Liver (tissue), 8 donors: ENCODE measurements at regions not wholly inside any gene's neighbourhood (a gene's known extent, or its start where the extent isn't known, plus 50 kb on each side); places are given as distances from the start of the nearest gene placed in this dataset.

ENCODE experiments used
- DNase-seq: peaks from one replicate; pipeline ENCODE4 v3.0.0-alpha.2; 2017; ENCODE audit warnings: low spot score
- H3K27ac ChIP-seq, 2 donors: one replicate each; pipeline ENCODE4 v1.7.0; 2013; ENCODE audit warnings: inconsistent platforms in 2 of 2, low read length in 2 of 2, control low read depth in 1 of 2, low read depth in 1 of 2, mild to moderate bottlenecking in 1 of 2
- H3K27me3 ChIP-seq, 4 donors: one replicate each; pipeline versions ENCODE4 v1.6.1 to v1.7.0; 2013; ENCODE audit warnings: low read length in 3 of 4, inconsistent platforms in 1 of 4, mild to moderate bottlenecking in 1 of 4, moderate library complexity in 1 of 4; ENCODE audit not compliant: control insufficient read depth in 4 of 4, insufficient read depth in 4 of 4
- H3K36me3 ChIP-seq, 4 donors: one replicate each; pipeline versions ENCODE4 v1.6.1 to v1.7.0; 2013; ENCODE audit warnings: low read length in 3 of 4, mild to moderate bottlenecking in 3 of 4, low read depth in 1 of 4, moderate library complexity in 1 of 4; ENCODE audit not compliant: control insufficient read depth in 4 of 4, insufficient read depth in 3 of 4
- H3K4me1 ChIP-seq, 4 donors: one replicate each; pipeline versions ENCODE4 v1.6.1 to v1.7.0; 2013; ENCODE audit warnings: low read length in 3 of 4, mild to moderate bottlenecking in 3 of 4, moderate library complexity in 1 of 4; ENCODE audit not compliant: control insufficient read depth in 4 of 4, insufficient read depth in 4 of 4
- H3K4me3 ChIP-seq, 3 donors: one replicate each; pipeline versions ENCODE4 v1.6.1 to v1.7.0; 2013; ENCODE audit warnings: low read length in 3 of 3, control low read depth in 1 of 3, low read depth in 1 of 3, mild to moderate bottlenecking in 1 of 3
- H3K9ac ChIP-seq, 2 donors: one replicate each; pipeline ENCODE4 v1.7.0; 2013; ENCODE audit warnings: low read length in 2 of 2, mild to moderate bottlenecking in 2 of 2, moderate library complexity in 2 of 2, control low read depth in 1 of 2, low read depth in 1 of 2
- H3K9me3 ChIP-seq, 4 donors: one replicate each; pipeline versions ENCODE4 v1.6.1 to v1.7.0; 2013; ENCODE audit warnings: low read length in 3 of 4; ENCODE audit not compliant: control insufficient read depth in 4 of 4
- ATF3 ChIP-seq: IDR thresholded peaks from 2 replicates; pipeline ENCODE4 v1.6.1; 2016; ENCODE audit warnings: antibody characterized with exemption
- CTCF ChIP-seq: fragments of 150-350 bp; IDR thresholded peaks from 2 replicates; pipeline ENCODE4 v1.5.1; 2017; ENCODE audit warnings: improper control_type of control experiment, low read depth, low read length; ENCODE audit not compliant: missing input control
- EGR1 ChIP-seq, 2 donors: IDR thresholded peaks; 2 replicates each; pipeline ENCODE4 v1.6.1; 2016 to 2018; ENCODE audit warnings: antibody characterized with exemption in 2 of 2, low read depth in 2 of 2
- GABPA ChIP-seq, 2 donors: IDR thresholded peaks in 1 of 2; conservative IDR thresholded peaks in 1 of 2; 2 replicates each; pipeline ENCODE4 v1.6.1; 2016; ENCODE audit warnings: antibody characterized with exemption in 2 of 2, mild to moderate bottlenecking in 1 of 2, moderate library complexity in 1 of 2
- HNF4A ChIP-seq, 2 donors: conservative IDR thresholded peaks; 2 replicates each; pipeline ENCODE4 v1.6.1; 2016; ENCODE audit warnings: antibody characterized with exemption in 2 of 2, mild to moderate bottlenecking in 2 of 2
- HNF4G ChIP-seq: IDR thresholded peaks from 2 replicates; pipeline ENCODE4 v1.6.1; 2016; ENCODE audit warnings: antibody characterized with exemption
- JUND ChIP-seq, 2 donors: IDR thresholded peaks; 2 replicates each; pipeline ENCODE4 v1.6.1; 2016; ENCODE audit warnings: antibody characterized with exemption in 2 of 2
- MAX ChIP-seq: IDR thresholded peaks from 2 replicates; pipeline ENCODE4 v1.6.1; 2016; ENCODE audit warnings: antibody characterized with exemption
- NR2F2 ChIP-seq: IDR thresholded peaks from 2 replicates; pipeline ENCODE4 v1.6.1; 2016; ENCODE audit warnings: antibody characterized with exemption
- RAD21 ChIP-seq, 2 donors: IDR thresholded peaks; 2 replicates each; pipeline ENCODE4 v1.6.1; 2016; ENCODE audit warnings: antibody characterized with exemption in 2 of 2, mild to moderate bottlenecking in 2 of 2
- REST ChIP-seq: IDR thresholded peaks from 2 replicates; pipeline ENCODE4 v1.6.1; 2016; ENCODE audit warnings: antibody characterized with exemption, mild to moderate bottlenecking
- RXRA ChIP-seq, 2 donors: IDR thresholded peaks; 2 replicates each; pipeline ENCODE4 v1.6.1; 2017 to 2018; ENCODE audit warnings: antibody characterized with exemption in 2 of 2, mild to moderate bottlenecking in 1 of 2
- SP1 ChIP-seq: IDR thresholded peaks from 2 replicates; pipeline ENCODE4 v1.6.1; 2018; ENCODE audit warnings: antibody characterized with exemption, mild to moderate bottlenecking
- TAF1 ChIP-seq: conservative IDR thresholded peaks from 2 replicates; pipeline ENCODE4 v1.6.1; 2016; ENCODE audit warnings: antibody characterized with exemption, mild to moderate bottlenecking
- YY1 ChIP-seq: IDR thresholded peaks from 2 replicates; pipeline ENCODE4 v1.6.1; 2016; ENCODE audit warnings: antibody characterized with exemption, mild to moderate bottlenecking
- ZBTB33 ChIP-seq: IDR thresholded peaks from 2 replicates; pipeline ENCODE4 v1.6.1; 2016; ENCODE audit warnings: antibody characterized with exemption
- WGBS: extraction: QIAGEN DNeasy Blood & Tissue Kit; methylation state at CpG from one replicate; pipeline ENCODE4 v1.1.7; 2013; 5-methylcytosine and 5-hydroxymethylcytosine counted together
- donor health status: healthy.
- donor health status: healthy.
- donor health status: healthy.
- donor health status: healthy.
- donor health status: healthy.

DNA sequence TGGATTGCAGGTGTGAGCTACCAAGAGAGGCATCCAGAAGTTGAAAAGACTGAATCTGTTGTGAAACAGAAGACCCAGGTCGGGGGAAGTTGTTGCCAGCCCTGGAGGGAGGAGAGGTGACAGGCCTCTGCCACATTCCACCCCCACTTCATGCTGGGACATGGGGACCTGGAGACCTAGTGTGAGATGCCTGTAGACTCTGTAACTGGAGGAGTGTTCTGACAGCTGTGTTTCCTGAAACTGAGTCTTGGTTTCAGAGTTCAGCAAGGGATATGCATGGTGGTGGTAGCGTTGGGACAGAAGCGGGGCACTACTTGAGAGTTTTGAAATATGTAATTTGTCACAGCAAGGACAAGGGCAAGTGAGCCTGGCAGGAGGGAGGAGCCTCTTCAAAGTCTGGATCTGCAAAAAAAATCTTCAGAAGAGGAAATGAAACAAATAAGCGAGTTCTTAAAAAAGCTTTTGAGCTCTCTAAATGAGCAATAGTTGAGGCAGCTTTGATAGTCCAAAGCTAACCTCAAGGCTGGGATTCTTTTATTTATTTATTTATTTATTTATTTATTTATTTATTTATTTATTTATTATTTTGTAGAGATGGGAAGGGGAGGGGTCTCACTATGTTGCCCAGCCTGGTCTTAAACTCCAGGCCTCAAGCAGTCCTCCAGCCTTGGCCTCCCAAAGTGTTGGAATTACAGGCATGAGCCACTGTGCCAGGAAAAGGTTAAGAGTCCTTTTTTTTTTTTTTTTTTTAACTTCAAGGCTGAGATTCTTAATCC lies 58.9 kb upstream of the EEA1 start (continued):
- TF ChIP-seq ZBTB33: no peak

DNA sequence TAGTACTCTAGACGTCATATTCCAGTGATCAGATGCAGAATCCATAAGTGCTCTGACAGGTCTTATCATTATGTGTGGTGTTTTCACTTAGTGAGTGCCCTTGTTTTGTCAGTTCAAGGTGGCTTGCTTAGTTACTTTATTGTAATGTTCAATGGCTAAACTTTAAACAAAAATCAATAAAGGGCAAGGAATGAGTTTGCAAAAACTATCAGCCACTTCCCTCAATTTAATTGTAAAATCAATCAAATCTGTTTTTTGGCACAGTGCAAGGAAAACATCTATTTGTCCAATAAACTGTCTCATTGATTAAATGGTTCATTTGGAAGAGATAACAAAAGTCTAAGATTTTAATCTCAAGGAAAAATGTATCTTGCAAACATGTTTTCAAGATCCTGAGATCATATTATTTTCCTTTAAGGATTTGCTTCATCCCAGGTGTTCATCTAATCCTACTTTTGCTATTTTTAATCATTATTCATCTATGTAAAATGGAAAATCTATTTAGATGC lies 59.6 kb upstream of the EEA1 start:
- Histone ChIP-seq H3K4me3 (no peak overlapping the region), H3K36me3 (no peaks in the 10 kb centered on the region), H3K27ac (no peak overlapping the region), H3K9me3 (no peaks in the 10 kb centered on the region), H3K4me1 (peaks cover 0 to 17% (median 13%) of the 10 kb centered on the region in 4 donors), H3K27me3 (no peaks in the 10 kb centered on the region), H3K9ac (no peak overlapping the region)
- DNase-seq: no peak
- TF ChIP-seq YY1 (peak; percentile 46), MAX (no peak), RXRA (IDR thresholded peaks at IDR 0.05) (peak; percentile 47 to 76), HNF4G (peak; percentile 18), JUND (IDR thresholded peaks at IDR 0.05) (peak in 1 of 2 donors; percentile 58), SP1 (peak; percentile 51), RAD21 (IDR thresholded peaks at IDR 0.05) (peak; percentile 39 to 50), TAF1 (no peak), HNF4A (conservative IDR thresholded peaks at IDR 0.05) (peak; percentile 57 to 61)
- 28% methylated on average over 1 of the region's 1 CpG for WGBS

DNA sequence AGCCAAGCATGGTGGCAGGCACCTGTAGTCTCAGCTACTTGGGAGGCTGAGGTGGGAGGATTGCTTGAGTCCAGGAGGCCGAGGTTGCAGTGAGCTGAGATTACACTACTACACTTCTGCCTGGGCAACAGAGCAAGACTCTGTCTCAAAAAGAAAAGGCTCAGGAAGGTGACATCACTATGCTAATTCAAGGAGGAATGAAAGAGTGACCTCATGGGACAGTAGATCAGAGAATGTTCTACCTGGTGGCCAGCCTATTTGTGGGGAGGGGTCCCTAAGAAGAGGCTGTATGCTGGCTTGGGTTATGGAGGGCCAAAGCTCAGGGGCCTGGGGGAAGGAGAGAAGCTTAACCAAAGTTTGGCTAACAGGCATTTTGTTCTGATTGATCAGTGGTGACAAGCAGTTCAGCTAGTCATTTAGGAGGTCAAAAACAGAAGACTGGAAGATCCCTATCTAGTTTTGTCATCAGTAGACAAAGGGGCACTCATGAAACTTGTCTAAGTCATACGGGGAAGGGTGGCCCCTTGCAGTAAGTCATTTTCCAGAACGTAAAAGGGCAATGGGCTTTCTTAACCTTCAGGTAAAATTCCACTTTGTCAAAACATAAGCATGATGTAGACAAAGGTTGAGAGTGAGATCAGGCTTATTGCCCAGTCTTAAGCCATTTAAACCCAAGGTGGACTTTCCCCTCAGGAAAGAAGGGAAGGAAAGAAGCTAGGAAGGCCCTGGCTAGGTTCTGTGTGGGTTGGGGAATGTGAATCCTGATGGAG lies 60.8 kb upstream of the EEA1 start:
- Histone ChIP-seq H3K4me1 (peaks cover 0 to 17% (median 13%) of the 10 kb centered on the region in 4 donors), H3K27me3 (no peaks in the 10 kb centered on the region), H3K36me3 (no peaks in the 10 kb centered on the region), H3K4me3 (no peak overlapping the region), H3K27ac (no peak overlapping the region), H3K9me3 (no peaks in the 10 kb centered on the region), H3K9ac (no peak overlapping the region)
- no peak for DNase-seq
- no peak for TF ChIP-seq JUND (IDR thresholded peaks at IDR 0.05)
- no peak for TF ChIP-seq GABPA (IDR thresholded peaks at IDR 0.05 in 1 of 2, conservative IDR thresholded peaks at IDR 0.05 in 1 of 2)
- no peak for TF ChIP-seq TAF1
- no peak for TF ChIP-seq EGR1 (IDR thresholded peaks at IDR 0.05; ENCODE audit: low read depth in 2 of 2)
- no peak for TF ChIP-seq REST
- TF ChIP-seq NR2F2: no peak
- no peak for TF ChIP-seq CTCF
- TF ChIP-seq RXRA (IDR thresholded peaks at IDR 0.05): no peak
- TF ChIP-seq HNF4A (conservative IDR thresholded peaks at IDR 0.05): no peak
- TF ChIP-seq ZBTB33: no peak
- no peak for TF ChIP-seq YY1
- no peak for TF ChIP-seq HNF4G
- TF ChIP-seq ATF3: no peak
- no peak for TF ChIP-seq MAX
- TF ChIP-seq RAD21 (IDR thresholded peaks at IDR 0.05): no peak
- TF ChIP-seq SP1: no peak
- 87% methylated on average over 3 of the region's 3 CpGs for WGBS
